RWPE2 (cell line): ENCODE measurements at regions not wholly inside any gene's neighbourhood (a gene's known extent, or its start where the extent isn't known, plus 50 kb on each side); places are given as distances from the start of the nearest gene placed in this dataset.

ENCODE experiments used
- ATAC-seq: fragments of 200-7000 bp; cut with Tn5 transposase; 3 replicates; pipeline ENCODE4 v1.9.1; 2021; ENCODE audit warnings: low read depth
- DNase-seq: peaks from one replicate; pipeline ENCODE4 v3.0.0-alpha.2; 2020; ENCODE audit warnings: low spot score
- H3K27ac ChIP-seq: fragments of 450-650 bp; 2 replicates; pipeline ENCODE4 v1.5.1; 2017; ENCODE audit warnings: mild to moderate bottlenecking; ENCODE audit not compliant: poor library complexity, severe bottlenecking
- H3K27me3 ChIP-seq: fragments of 250-450 bp; sonication (Bioruptor Pico); 2 replicates; pipeline ENCODE4 v1.5.1; 2021; ENCODE audit warnings: mild to moderate bottlenecking, moderate library complexity; ENCODE audit not compliant: insufficient read depth, poor library complexity, severe bottlenecking
- H3K36me3 ChIP-seq: fragments of 250-450 bp; sonication (Bioruptor Pico); 2 replicates; pipeline ENCODE4 v1.5.1; 2020; ENCODE audit warnings: low read depth, mild to moderate bottlenecking, moderate library complexity
- H3K4me1 ChIP-seq: fragments of 250-450 bp; sonication (Bioruptor Pico); 2 replicates; pipeline ENCODE4 v1.5.1; 2021; ENCODE audit warnings: mild to moderate bottlenecking, moderate library complexity; ENCODE audit not compliant: insufficient read depth, poor library complexity, severe bottlenecking
- H3K4me3 ChIP-seq: fragments of 250-450 bp; sonication (Bioruptor Pico); 2 replicates; pipeline ENCODE4 v1.5.1; 2021; ENCODE audit warnings: mild to moderate bottlenecking, moderate library complexity; ENCODE audit not compliant: severe bottlenecking
- H3K9me3 ChIP-seq: fragments of 250-450 bp; sonication (Bioruptor Pico); 2 replicates; pipeline ENCODE4 v1.5.1; 2021; ENCODE audit warnings: mild to moderate bottlenecking, moderate library complexity; ENCODE audit not compliant: severe bottlenecking
- TF ChIP-seq, protein P1 (sequence below): fragments of 450-650 bp; IDR thresholded peaks from one replicate; pipeline ENCODE4 v1.5.1; 2017; ENCODE audit warnings: mild to moderate bottlenecking, moderate library complexity; ENCODE audit not compliant: poor library complexity, severe bottlenecking

DNA sequence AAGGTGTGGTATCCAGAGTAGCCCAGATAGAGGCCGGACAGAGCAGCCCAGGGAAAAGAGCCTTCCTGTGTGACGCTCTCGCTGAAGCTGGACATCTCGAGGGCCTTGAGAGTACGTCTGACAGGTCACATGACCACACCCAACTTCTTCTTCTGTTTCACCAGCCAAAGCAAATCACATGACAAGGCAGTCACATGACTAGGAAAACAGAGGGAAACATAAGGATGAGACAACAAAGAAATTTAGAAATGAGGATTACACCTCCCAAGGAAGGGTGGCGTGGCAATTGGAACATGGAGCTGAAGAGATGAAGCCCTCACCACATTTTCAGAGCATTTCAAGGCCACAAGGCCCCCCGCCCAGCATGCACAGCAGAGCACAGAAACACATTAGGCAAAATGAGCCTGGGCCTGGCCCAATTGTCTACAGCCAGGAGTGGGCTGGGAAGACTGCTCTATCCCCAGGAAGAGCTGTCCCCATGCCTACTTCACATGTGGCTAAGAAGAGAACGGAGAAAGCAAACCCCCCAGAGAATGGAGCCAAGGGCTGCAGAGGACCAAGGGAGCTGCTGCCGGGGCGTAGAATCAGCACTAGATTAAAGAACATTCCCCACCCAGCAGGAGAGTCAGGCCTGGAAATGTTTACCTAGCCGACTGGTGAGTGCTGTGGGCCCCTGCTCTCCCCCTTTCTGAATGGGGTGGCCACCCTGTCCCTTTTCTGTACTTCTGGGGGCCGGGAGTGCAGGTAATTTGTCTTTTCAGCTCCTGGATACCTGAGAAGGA, 305.1 kb downstream of the NPHP4 start:
- Histone ChIP-seq H3K27ac (no peak overlapping the region), H3K9me3 (no peaks in the 10 kb centered on the region), H3K36me3 (no peaks in the 10 kb centered on the region), H3K4me3 (no peak overlapping the region), H3K27me3 (no peaks in the 10 kb centered on the region), H3K4me1 (peaks cover 3% of the 10 kb centered on the region)
- DNase-seq (peak; percentile 17), ATAC-seq (no peak)
- TF ChIP-seq, protein P1, sequence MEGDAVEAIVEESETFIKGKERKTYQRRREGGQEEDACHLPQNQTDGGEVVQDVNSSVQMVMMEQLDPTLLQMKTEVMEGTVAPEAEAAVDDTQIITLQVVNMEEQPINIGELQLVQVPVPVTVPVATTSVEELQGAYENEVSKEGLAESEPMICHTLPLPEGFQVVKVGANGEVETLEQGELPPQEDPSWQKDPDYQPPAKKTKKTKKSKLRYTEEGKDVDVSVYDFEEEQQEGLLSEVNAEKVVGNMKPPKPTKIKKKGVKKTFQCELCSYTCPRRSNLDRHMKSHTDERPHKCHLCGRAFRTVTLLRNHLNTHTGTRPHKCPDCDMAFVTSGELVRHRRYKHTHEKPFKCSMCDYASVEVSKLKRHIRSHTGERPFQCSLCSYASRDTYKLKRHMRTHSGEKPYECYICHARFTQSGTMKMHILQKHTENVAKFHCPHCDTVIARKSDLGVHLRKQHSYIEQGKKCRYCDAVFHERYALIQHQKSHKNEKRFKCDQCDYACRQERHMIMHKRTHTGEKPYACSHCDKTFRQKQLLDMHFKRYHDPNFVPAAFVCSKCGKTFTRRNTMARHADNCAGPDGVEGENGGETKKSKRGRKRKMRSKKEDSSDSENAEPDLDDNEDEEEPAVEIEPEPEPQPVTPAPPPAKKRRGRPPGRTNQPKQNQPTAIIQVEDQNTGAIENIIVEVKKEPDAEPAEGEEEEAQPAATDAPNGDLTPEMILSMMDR: no peak

GRCh38 chr1:5686195-5686594, 306.0 kb downstream of the NPHP4 start:
- H3K36me3 ChIP-seq: no peaks in the 10 kb centered on the region
- H3K27me3 ChIP-seq: no peaks in the 10 kb centered on the region
- DNase-seq (no peak), ATAC-seq (no peak)
- H3K4me1 ChIP-seq: peaks cover 3% of the 10 kb centered on the region
- no peaks in the 10 kb centered on the region for H3K9me3 ChIP-seq
- TF ChIP-seq, protein P1: no peak
- H3K4me3 ChIP-seq: no peak overlapping the region
- no peak overlapping the region for H3K27ac ChIP-seq

GRCh38 chr1:5685446-5686040, 306.7 kb downstream of the NPHP4 start:
- no peaks in the 10 kb centered on the region for H3K27me3 ChIP-seq
- H3K36me3 ChIP-seq: no peaks in the 10 kb centered on the region
- H3K9me3 ChIP-seq: no peaks in the 10 kb centered on the region
- TF ChIP-seq, protein P1: no peak
- H3K4me1 ChIP-seq: peaks cover 3% of the 10 kb centered on the region
- no peak overlapping the region for H3K27ac ChIP-seq
- H3K4me3 ChIP-seq: no peak overlapping the region
- ATAC-seq (peak; percentile 73), DNase-seq (peak; percentile 19)

DNA sequence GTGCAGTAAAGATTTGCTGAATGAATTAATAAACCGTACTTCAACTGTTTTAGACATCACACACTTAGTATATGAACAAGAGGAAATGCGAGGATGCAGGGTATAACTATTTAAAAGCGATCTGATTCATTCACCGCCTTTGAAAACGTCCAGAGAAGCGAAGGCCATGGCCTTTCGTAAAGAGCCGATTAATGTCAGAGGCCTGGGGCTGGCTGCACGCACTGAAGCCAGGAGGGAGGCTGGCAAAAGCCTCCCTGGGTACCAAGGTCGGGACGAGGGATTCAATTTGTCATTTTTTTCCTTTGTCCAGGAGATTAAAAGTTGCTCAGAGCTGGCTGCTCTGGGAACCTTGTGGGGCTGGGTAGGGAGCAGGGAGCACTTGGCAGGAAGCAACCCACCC, 307.4 kb downstream of the NPHP4 start:
- Histone ChIP-seq H3K36me3 (no peaks in the 10 kb centered on the region), H3K27ac (no peak overlapping the region), H3K4me3 (no peak overlapping the region), H3K4me1 (peaks cover 3% of the 10 kb centered on the region), H3K9me3 (no peaks in the 10 kb centered on the region), H3K27me3 (no peaks in the 10 kb centered on the region)
- TF ChIP-seq, protein P1: no peak
- DNase-seq (no peak), ATAC-seq (no peak)

- H3K27me3 ChIP-seq: no peaks in the 10 kb centered on the region
- H3K9me3 ChIP-seq: no peaks in the 10 kb centered on the region
- DNase-seq (peak; percentile 3), ATAC-seq (no peak)
- H3K4me3 ChIP-seq: no peak overlapping the region
- H3K4me1 ChIP-seq: peaks cover 3% of the 10 kb centered on the region
- no peaks in the 10 kb centered on the region for H3K36me3 ChIP-seq
- TF ChIP-seq, protein P1: no peak
- no peak overlapping the region for H3K27ac ChIP-seq
These were observed 308.8 kb downstream of the NPHP4 start for GRCh38 chr1:5683446-5683845.
